ENCODE measurements at regions not wholly inside any gene's neighbourhood (a gene's known extent, or its start where the extent isn't known, plus 50 kb on each side); places are given as distances from the start of the nearest gene placed in this dataset.

- no peak for DNase-seq (ENCODE audit: low read depth)
- no peak overlapping the region for H3K4me3 ChIP-seq (ENCODE audit: low read depth, low read length)
- in situ Hi-C loops (cut with HindIII; ENCODE audit: low sequenced_read_pairs): no loop called here
- no peak for TF ChIP-seq CTCF (IDR thresholded peaks at IDR 0.05; ENCODE audit: low read depth, low read length, missing control alignments)
These were observed 577.4 kb downstream of the CPS1 start for GRCh38 chr2:211133766-211134165.

- DNase-seq (ENCODE audit: low read depth): no peak
- no peak overlapping the region for H3K4me3 ChIP-seq (ENCODE audit: low read depth, low read length)
- TF ChIP-seq CTCF (IDR thresholded peaks at IDR 0.05; ENCODE audit: low read depth, low read length, missing control alignments): no peak
- in situ Hi-C loops (cut with HindIII; ENCODE audit: low sequenced_read_pairs): no loop called here
These were observed 582.2 kb downstream of the CPS1 start for GRCh38 chr2:211138551-211138950.

- TF ChIP-seq CTCF (IDR thresholded peaks at IDR 0.05; ENCODE audit: low read depth, low read length, missing control alignments): no peak
- no peak for DNase-seq (ENCODE audit: low read depth)
- in situ Hi-C loops (cut with HindIII; ENCODE audit: low sequenced_read_pairs): no loop called here
- no peak overlapping the region for H3K4me3 ChIP-seq (ENCODE audit: low read depth, low read length)
These were observed 585.2 kb downstream of the CPS1 start for GRCh38 chr2:211141646-211142045.

GRCh38 chr2:211144078-211144477 is 587.7 kb downstream of the CPS1 start:
- TF ChIP-seq CTCF (IDR thresholded peaks at IDR 0.05; ENCODE audit: low read depth, low read length, missing control alignments): no peak
- DNase-seq (ENCODE audit: low read depth): peak; percentile 64
- no peak overlapping the region for H3K4me3 ChIP-seq (ENCODE audit: low read depth, low read length)
- in situ Hi-C loops (cut with HindIII; ENCODE audit: low sequenced_read_pairs): no loop called here

GRCh38 chr2:211144974-211145665 is 588.7 kb downstream of the CPS1 start:
- no peak for TF ChIP-seq CTCF (IDR thresholded peaks at IDR 0.05; ENCODE audit: low read depth, low read length, missing control alignments)
- in situ Hi-C loops (cut with HindIII; ENCODE audit: low sequenced_read_pairs): no loop called here
- no peak overlapping the region for H3K4me3 ChIP-seq (ENCODE audit: low read depth, low read length)
- DNase-seq (ENCODE audit: low read depth): no peak

- in situ Hi-C loops (cut with HindIII; ENCODE audit: low sequenced_read_pairs): no loop called here
- no peak for DNase-seq (ENCODE audit: low read depth)
- no peak overlapping the region for H3K4me3 ChIP-seq (ENCODE audit: low read depth, low read length)
- TF ChIP-seq CTCF (IDR thresholded peaks at IDR 0.05; ENCODE audit: low read depth, low read length, missing control alignments): no peak
These were observed 593.3 kb downstream of the CPS1 start for GRCh38 chr2:211149731-211150130.
